ENCODE measurements at regions not wholly inside any gene's neighbourhood (a gene's known extent, or its start where the extent isn't known, plus 50 kb on each side); places are given as distances from the start of the nearest gene placed in this dataset.

- H3K4me2 ChIP-seq (ENCODE audit: insufficient read depth, low read length): peak overlapping the region; percentile 58
- no peak overlapping the region for H3K27ac ChIP-seq (ENCODE audit: low read length)
- ATAC-seq (ENCODE audit: insufficient read depth, low read depth) (peak; percentile 62), DNase-seq (peak; percentile 41)
- H2AFZ ChIP-seq (ENCODE audit: low read depth, low read length): peak overlapping the region; percentile 58; the same call in 1 of the 2 replicates
- peak overlapping the region; percentile 50 for H3K9ac ChIP-seq (ENCODE audit: low read depth, low read length)
- H3K27me3 ChIP-seq (ENCODE audit: insufficient read depth, low read length, poor library complexity): peaks cover 12% of the 10 kb centered on the region
- no peaks in the 10 kb centered on the region for H3K79me2 ChIP-seq (ENCODE audit: insufficient read depth, low read length)
- no peaks in the 10 kb centered on the region for H3K36me3 ChIP-seq (ENCODE audit: insufficient read depth, low read length)
- H3K4me1 ChIP-seq (ENCODE audit: insufficient read depth, low read length): peaks cover 24% of the 10 kb centered on the region
- no peak for TF ChIP-seq EZH2 (IDR thresholded peaks at IDR 0.05; ENCODE audit: borderline replicate concordance, low read depth, low read length, severe bottlenecking)
- peak; percentile 32 for TF ChIP-seq CTCF (IDR thresholded peaks at IDR 0.05; ENCODE audit: borderline replicate concordance, extremely low read depth, low read length, poor library complexity, severe bottlenecking)
- H3K9me3 ChIP-seq (ENCODE audit: insufficient read depth, low read length, severe bottlenecking): no peaks in the 10 kb centered on the region
- H4K20me1 ChIP-seq (ENCODE audit: insufficient read depth, low read length): no peaks in the 10 kb centered on the region
- H3K4me3 ChIP-seq (ENCODE audit: low read depth in 1 of 2, low read length in 2 of 2): peak overlapping the region in 1 of 2 experiments; percentile 48; a peak in 2 of 4 replicates
Observed at GRCh38 chrX:40158036-40158706, 60.4 kb upstream of the BCOR start.

GRCh38 chrX:40157228-40158035 lies 59.7 kb upstream of the BCOR start:
- no peak overlapping the region; the same call in 1 of the 2 replicates for H3K9ac ChIP-seq (ENCODE audit: low read depth, low read length)
- H3K4me3 ChIP-seq (ENCODE audit: low read depth in 1 of 2, low read length in 2 of 2): peak overlapping the region in 1 of 2 experiments; percentile 48; a peak in 2 of 4 replicates
- no peak overlapping the region for H2AFZ ChIP-seq (ENCODE audit: low read depth, low read length)
- no peak overlapping the region for H3K27ac ChIP-seq (ENCODE audit: low read length)
- no peaks in the 10 kb centered on the region for H3K9me3 ChIP-seq (ENCODE audit: insufficient read depth, low read length, severe bottlenecking)
- TF ChIP-seq CTCF (IDR thresholded peaks at IDR 0.05; ENCODE audit: borderline replicate concordance, extremely low read depth, low read length, poor library complexity, severe bottlenecking) (no peak), EZH2 (IDR thresholded peaks at IDR 0.05; ENCODE audit: borderline replicate concordance, low read depth, low read length, severe bottlenecking) (no peak)
- no peak for ATAC-seq (ENCODE audit: insufficient read depth, low read depth)
- H3K36me3 ChIP-seq (ENCODE audit: insufficient read depth, low read length): no peaks in the 10 kb centered on the region
- H3K4me2 ChIP-seq (ENCODE audit: insufficient read depth, low read length): peak overlapping the region; percentile 58
- peaks cover 31% of the 10 kb centered on the region for H3K4me1 ChIP-seq (ENCODE audit: insufficient read depth, low read length)
- H4K20me1 ChIP-seq (ENCODE audit: insufficient read depth, low read length): no peaks in the 10 kb centered on the region
- DNase-seq: no peak
- H3K79me2 ChIP-seq (ENCODE audit: insufficient read depth, low read length): no peaks in the 10 kb centered on the region
- peaks cover 12% of the 10 kb centered on the region for H3K27me3 ChIP-seq (ENCODE audit: insufficient read depth, low read length, poor library complexity)

- no peaks in the 10 kb centered on the region for H3K79me2 ChIP-seq (ENCODE audit: insufficient read depth, low read length)
- no peak overlapping the region for H3K4me3 ChIP-seq (ENCODE audit: low read depth in 1 of 2, low read length in 2 of 2)
- H3K4me1 ChIP-seq (ENCODE audit: insufficient read depth, low read length): peaks cover 39% of the 10 kb centered on the region
- DNase-seq: no peak
- no peak overlapping the region for H3K4me2 ChIP-seq (ENCODE audit: insufficient read depth, low read length)
- H3K36me3 ChIP-seq (ENCODE audit: insufficient read depth, low read length): no peaks in the 10 kb centered on the region
- no peaks in the 10 kb centered on the region for H4K20me1 ChIP-seq (ENCODE audit: insufficient read depth, low read length)
- H3K27ac ChIP-seq (ENCODE audit: low read length): no peak overlapping the region
- ATAC-seq (ENCODE audit: insufficient read depth, low read depth): no peak
- no peak overlapping the region for H2AFZ ChIP-seq (ENCODE audit: low read depth, low read length)
- no peak overlapping the region for H3K9ac ChIP-seq (ENCODE audit: low read depth, low read length)
- H3K9me3 ChIP-seq (ENCODE audit: insufficient read depth, low read length, severe bottlenecking): no peaks in the 10 kb centered on the region
- H3K27me3 ChIP-seq (ENCODE audit: insufficient read depth, low read length, poor library complexity): peaks cover 12% of the 10 kb centered on the region
- TF ChIP-seq CTCF (IDR thresholded peaks at IDR 0.05; ENCODE audit: borderline replicate concordance, extremely low read depth, low read length, poor library complexity, severe bottlenecking) (no peak), EZH2 (IDR thresholded peaks at IDR 0.05; ENCODE audit: borderline replicate concordance, low read depth, low read length, severe bottlenecking) (no peak)
Observed at GRCh38 chrX:40156470-40157227, 58.9 kb upstream of the BCOR start.
